MM.1S (cell line): ENCODE measurements at regions not wholly inside any gene's neighbourhood (a gene's known extent, or its start where the extent isn't known, plus 50 kb on each side); places are given as distances from the start of the nearest gene placed in this dataset.

ENCODE experiments used
- DNase-seq: peaks from one replicate; pipeline ENCODE4 v3.0.0-alpha.2; 2015
- H2AFZ ChIP-seq: fragments of 300-600 bp; sonication (generic); 2 replicates; pipeline ENCODE4 v1.6.0; 2016; ENCODE audit warnings: antibody characterized with exemption, low read length
- H3F3A ChIP-seq: fragments of 300-600 bp; sonication (generic); 2 replicates; pipeline ENCODE4 v1.6.1; 2016; ENCODE audit warnings: mild to moderate bottlenecking, antibody characterized with exemption, low read length, moderate library complexity, mixed read lengths; ENCODE audit not compliant: insufficient read depth
- H3K27ac ChIP-seq: fragments of 300-600 bp; sonication (generic); 2 replicates; pipeline ENCODE4 v1.5.1; 2016; ENCODE audit warnings: mild to moderate bottlenecking, low read length
- H3K27me3 ChIP-seq: fragments of 300-600 bp; sonication (generic); replicated peaks from 2 replicates; pipeline ENCODE4 v1.6.0; 2016; ENCODE audit warnings: low read length; ENCODE audit not compliant: insufficient read depth
- H3K36me3 ChIP-seq: fragments of 300-600 bp; sonication (generic); replicated peaks from 2 replicates; pipeline ENCODE4 v1.6.1; 2016; ENCODE audit warnings: mild to moderate bottlenecking, low read length, mixed read lengths; ENCODE audit not compliant: insufficient read depth
- H3K4me1 ChIP-seq: fragments of 300-600 bp; sonication (generic); 2 replicates; pipeline ENCODE4 v1.6.1; 2016; ENCODE audit warnings: low read length, mixed read lengths
- H3K4me2 ChIP-seq: fragments of 300-600 bp; sonication (generic); 2 replicates; pipeline ENCODE4 v1.6.0; 2016; ENCODE audit warnings: low read depth, low read length
- H3K4me3 ChIP-seq: fragments of 300-600 bp; sonication (generic); 2 replicates; pipeline ENCODE4 v1.5.1; 2016; ENCODE audit warnings: low read length, mixed read lengths
- H3K79me2 ChIP-seq: fragments of 300-600 bp; sonication (generic); 2 replicates; pipeline ENCODE4 v1.6.1; 2016; ENCODE audit warnings: mixed run types, low read length, mixed read lengths
- H3K9ac ChIP-seq: fragments of 300-600 bp; sonication (generic); 2 replicates; pipeline ENCODE4 v1.6.1; 2016; ENCODE audit warnings: low read length, mixed read lengths
- H3K9me2 ChIP-seq: fragments of 300-600 bp; sonication (generic); replicated peaks from 2 replicates; pipeline ENCODE4 v1.6.1; 2016; ENCODE audit warnings: mild to moderate bottlenecking, low read length, mixed read lengths; ENCODE audit not compliant: insufficient read depth
- H3K9me3 ChIP-seq: fragments of 300-600 bp; sonication (generic); replicated peaks from 2 replicates; pipeline ENCODE4 v1.6.1; 2016; ENCODE audit warnings: mild to moderate bottlenecking, low read length, mixed read lengths; ENCODE audit not compliant: insufficient read depth
- H4K20me1 ChIP-seq: fragments of 300-600 bp; sonication (generic); 2 replicates; pipeline ENCODE4 v1.6.1; 2016; ENCODE audit warnings: mild to moderate bottlenecking, low read length, moderate library complexity, mixed read lengths; ENCODE audit not compliant: insufficient read depth
- CTCF ChIP-seq: fragments of 300-600 bp; sonication (generic); IDR thresholded peaks from 2 replicates; pipeline ENCODE4 v1.5.1; 2016; ENCODE audit warnings: antibody characterized with exemption, low read length, mixed read lengths
- EZH2 ChIP-seq: fragments of 300-600 bp; sonication (generic); optimal IDR thresholded peaks from 2 replicates; pipeline ENCODE3; 2017; ENCODE audit warnings: low read depth, mild to moderate bottlenecking, antibody characterized with exemption, low read length, mixed read lengths
- EZH2phosphoT487 ChIP-seq: fragments of 300-600 bp; sonication (generic); IDR thresholded peaks from 2 replicates; pipeline ENCODE4 v1.6.1; 2018; ENCODE audit warnings: antibody characterized with exemption, low read length

- no peaks in the 10 kb centered on the region for H3K36me3 ChIP-seq
- H3K27me3 ChIP-seq, result no peaks in the 10 kb centered on the region
- no peaks in the 10 kb centered on the region for H3K79me2 ChIP-seq
- H3K4me3 ChIP-seq, result no peak overlapping the region
- no peak overlapping the region for H3K27ac ChIP-seq
- H3K4me2 ChIP-seq, result no peak overlapping the region
- H3K4me1 ChIP-seq, result no peaks in the 10 kb centered on the region
- TF ChIP-seq CTCF, result no peak
- no peak for TF ChIP-seq EZH2phosphoT487
- TF ChIP-seq EZH2, result no peak
- no peaks in the 10 kb centered on the region for H3K9me2 ChIP-seq
- no peak overlapping the region for H3K9ac ChIP-seq
- H3F3A ChIP-seq, result no peaks in the 10 kb centered on the region
- no peak overlapping the region for H2AFZ ChIP-seq
- H4K20me1 ChIP-seq, result no peaks in the 10 kb centered on the region
- no peak for DNase-seq
- H3K9me3 ChIP-seq, result no peaks in the 10 kb centered on the region
Observed at GRCh38 chr7:81301815-81302214, 383.0 kb upstream of the SEMA3C start.

- no peaks in the 10 kb centered on the region for H3F3A ChIP-seq
- no peak overlapping the region for H3K9ac ChIP-seq
- no peaks in the 10 kb centered on the region for H3K27me3 ChIP-seq
- H3K4me3 ChIP-seq, result no peak overlapping the region
- H3K4me2 ChIP-seq, result no peak overlapping the region
- no peaks in the 10 kb centered on the region for H4K20me1 ChIP-seq
- no peaks in the 10 kb centered on the region for H3K79me2 ChIP-seq
- no peaks in the 10 kb centered on the region for H3K36me3 ChIP-seq
- H3K27ac ChIP-seq, result no peak overlapping the region
- H3K9me3 ChIP-seq, result no peaks in the 10 kb centered on the region
- TF ChIP-seq EZH2 (no peak), EZH2phosphoT487 (no peak), CTCF (no peak)
- no peak for DNase-seq
- no peaks in the 10 kb centered on the region for H3K4me1 ChIP-seq
- H3K9me2 ChIP-seq, result no peaks in the 10 kb centered on the region
- H2AFZ ChIP-seq, result no peak overlapping the region
Observed at GRCh38 chr7:81300753-81301152, 381.9 kb upstream of the SEMA3C start.

GRCh38 chr7:81299711-81300110 is 380.9 kb upstream of the SEMA3C start:
- no peak overlapping the region for H3K27ac ChIP-seq
- H3K9ac ChIP-seq, result no peak overlapping the region
- no peaks in the 10 kb centered on the region for H4K20me1 ChIP-seq
- H3K79me2 ChIP-seq, result no peaks in the 10 kb centered on the region
- H3K4me3 ChIP-seq, result no peak overlapping the region
- H3K27me3 ChIP-seq, result no peaks in the 10 kb centered on the region
- H3K9me2 ChIP-seq, result no peaks in the 10 kb centered on the region
- H3F3A ChIP-seq, result no peaks in the 10 kb centered on the region
- H3K4me2 ChIP-seq, result no peak overlapping the region
- DNase-seq, result no peak
- no peaks in the 10 kb centered on the region for H3K9me3 ChIP-seq
- no peak overlapping the region for H2AFZ ChIP-seq
- no peak for TF ChIP-seq EZH2phosphoT487
- no peak for TF ChIP-seq EZH2
- no peak for TF ChIP-seq CTCF
- H3K4me1 ChIP-seq, result no peaks in the 10 kb centered on the region
- H3K36me3 ChIP-seq, result no peaks in the 10 kb centered on the region
